ENCODE measurements at regions not wholly inside any gene's neighbourhood (a gene's known extent, or its start where the extent isn't known, plus 50 kb on each side); places are given as distances from the start of the nearest gene placed in this dataset.
"Not testable (repeated sequence)": the region's sequence is repeated elsewhere in the genome, so short reads cannot be mapped to it uniquely, and the experiment has no call there.

DNA sequence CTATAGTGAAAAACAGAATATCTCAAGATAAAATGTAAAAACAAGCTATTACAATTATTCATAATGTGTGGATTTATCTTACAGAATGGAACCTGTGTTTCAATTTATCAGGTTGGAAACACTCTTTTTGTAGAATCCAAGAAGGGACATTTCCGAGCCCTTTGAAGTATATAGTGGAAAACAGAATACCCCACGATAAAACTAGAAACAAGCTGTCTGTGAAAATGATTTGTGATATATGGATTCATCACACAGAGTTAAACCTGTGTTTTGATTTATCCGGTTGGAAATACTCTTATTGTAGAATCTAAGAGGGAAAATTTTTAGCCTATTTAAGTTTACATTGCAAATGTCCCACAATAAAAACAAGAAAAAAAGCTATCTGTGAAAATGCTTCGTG is 388.2 kb downstream of the PRDM9 start:
- Histone ChIP-seq H3K4me3 (ENCODE audit: low read length) (no peak overlapping the region), H3K27me3 (ENCODE audit: insufficient read depth, low read length) (no peaks in the 10 kb centered on the region), H3K36me3 (ENCODE audit: insufficient read depth, low read length) (no peaks in the 10 kb centered on the region), H3K9me3 (ENCODE audit: low read length) (no peaks in the 10 kb centered on the region), H2AFZ (ENCODE audit: low read depth, low read length) (no peak overlapping the region), H3K4me1 (ENCODE audit: insufficient read depth, low read length) (peaks cover under 1% of the 10 kb centered on the region)

DNA sequence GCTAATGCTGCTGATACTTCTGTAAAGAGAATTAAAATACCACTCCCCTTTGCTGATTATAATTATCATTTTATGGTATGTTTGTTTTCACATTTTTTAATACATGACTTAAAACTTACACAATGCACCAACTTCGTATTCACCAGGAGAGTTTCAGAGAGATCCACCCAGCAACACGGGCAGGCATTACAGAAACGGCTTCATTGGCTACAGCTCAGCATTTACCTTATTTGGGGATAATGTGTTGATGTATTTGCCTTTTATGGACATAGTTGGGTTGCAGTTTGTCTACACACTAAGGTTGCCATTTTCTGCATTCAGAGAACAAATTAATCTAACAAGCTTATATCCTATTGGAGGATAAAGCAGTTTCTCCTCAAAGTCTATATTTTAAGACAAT is 423.6 kb downstream of the PRDM9 start:
- Histone ChIP-seq H2AFZ (ENCODE audit: low read depth, low read length) (no peak overlapping the region), H3K4me3 (ENCODE audit: low read length) (no peak overlapping the region), H3K27me3 (ENCODE audit: insufficient read depth, low read length) (no peaks in the 10 kb centered on the region), H3K4me1 (ENCODE audit: insufficient read depth, low read length) (no peaks in the 10 kb centered on the region), H3K9me3 (ENCODE audit: low read length) (no peaks in the 10 kb centered on the region), H3K36me3 (ENCODE audit: insufficient read depth, low read length) (no peaks in the 10 kb centered on the region)

DNA sequence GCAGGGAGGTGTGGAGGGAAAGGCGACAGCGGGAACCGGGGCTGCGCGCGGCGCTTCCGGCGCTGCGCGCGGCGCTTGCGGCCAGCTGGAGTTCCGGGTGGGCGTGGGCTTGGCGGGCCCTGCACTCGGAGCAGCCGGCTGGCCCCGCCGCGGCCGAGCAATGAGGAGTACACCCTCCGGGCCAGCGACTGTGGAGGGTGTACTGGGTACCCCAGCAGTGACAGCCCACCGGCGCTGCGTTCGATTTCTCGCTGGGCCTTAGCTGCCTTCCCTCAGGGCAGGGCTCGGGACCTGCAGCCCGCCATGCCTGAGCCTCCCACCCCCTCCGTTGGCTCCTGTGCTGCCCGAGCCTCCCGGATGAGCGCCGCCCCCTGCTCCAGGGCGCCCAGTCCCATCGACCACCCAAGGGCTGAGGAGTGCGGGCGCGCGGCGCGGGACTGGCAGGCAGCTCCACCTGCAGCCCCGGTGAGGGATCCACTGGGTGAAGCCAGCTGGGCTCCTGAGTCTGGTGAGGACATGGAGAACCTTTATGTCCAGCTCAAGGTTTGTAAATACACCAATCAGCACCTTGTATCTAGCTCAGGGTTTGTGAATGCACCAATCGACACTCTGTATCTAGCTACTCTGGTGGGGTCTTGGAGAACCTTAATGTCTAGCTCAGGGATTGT is 444.0 kb downstream of the PRDM9 start:
- not testable (repeated sequence) for H3K4me3 ChIP-seq (ENCODE audit: low read length); H3K36me3 ChIP-seq (ENCODE audit: insufficient read depth, low read length); H3K9me3 ChIP-seq (ENCODE audit: low read length); H3K27me3 ChIP-seq (ENCODE audit: insufficient read depth, low read length); H2AFZ ChIP-seq (ENCODE audit: low read depth, low read length); H3K4me1 ChIP-seq (ENCODE audit: insufficient read depth, low read length)

DNA sequence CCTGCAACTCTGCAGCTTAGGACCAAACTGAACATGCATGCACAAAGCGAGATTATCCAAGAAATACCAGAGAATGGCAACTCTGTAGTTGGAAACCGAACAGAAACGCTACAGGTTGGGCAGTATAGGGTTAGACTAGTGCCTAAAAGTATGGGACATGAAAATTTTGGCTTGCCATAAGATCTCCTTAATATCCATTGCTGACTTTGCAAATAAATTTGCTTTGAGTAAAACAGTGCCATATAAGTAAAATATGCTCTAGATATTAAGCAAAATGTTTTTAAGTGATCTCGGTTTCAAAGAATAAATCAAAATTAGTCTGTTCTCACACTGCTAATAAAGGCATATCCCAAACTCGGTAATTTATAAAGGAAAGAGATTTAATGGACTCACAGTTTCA is 456.0 kb downstream of the PRDM9 start:
- Histone ChIP-seq H3K36me3 (ENCODE audit: insufficient read depth, low read length) (no peaks in the 10 kb centered on the region), H3K27me3 (ENCODE audit: insufficient read depth, low read length) (no peaks in the 10 kb centered on the region), H2AFZ (ENCODE audit: low read depth, low read length) (no peak overlapping the region), H3K4me1 (ENCODE audit: insufficient read depth, low read length) (no peaks in the 10 kb centered on the region), H3K9me3 (ENCODE audit: low read length) (no peaks in the 10 kb centered on the region), H3K4me3 (ENCODE audit: low read length) (no peak overlapping the region)

DNA sequence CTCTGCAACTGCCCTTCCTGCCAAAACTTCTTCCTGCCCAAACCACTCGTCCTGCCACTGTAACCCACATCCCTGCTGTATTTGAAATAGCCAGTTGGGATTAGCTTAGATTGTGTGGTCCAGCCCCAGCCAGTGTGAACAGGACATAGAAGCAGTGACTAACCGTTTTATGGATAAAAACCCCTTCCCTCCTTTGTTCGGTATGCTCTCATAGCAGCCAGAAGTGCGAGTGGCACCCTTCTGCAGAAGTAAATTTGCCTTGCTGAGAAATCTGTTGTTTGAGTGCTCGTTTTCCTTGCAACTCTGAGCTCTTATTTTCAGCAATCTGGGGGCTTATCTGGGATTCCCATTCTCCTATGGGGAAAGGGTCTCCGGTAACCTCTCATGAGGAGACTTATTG is 470.0 kb downstream of the PRDM9 start:
- H3K27me3 ChIP-seq (ENCODE audit: insufficient read depth, low read length) = no peaks in the 10 kb centered on the region
- H3K9me3 ChIP-seq (ENCODE audit: low read length) = no peaks in the 10 kb centered on the region
- H2AFZ ChIP-seq (ENCODE audit: low read depth, low read length) = no peak overlapping the region
- H3K4me1 ChIP-seq (ENCODE audit: insufficient read depth, low read length) = no peaks in the 10 kb centered on the region
- H3K4me3 ChIP-seq (ENCODE audit: low read length) = no peak overlapping the region
- H3K36me3 ChIP-seq (ENCODE audit: insufficient read depth, low read length) = no peaks in the 10 kb centered on the region

DNA sequence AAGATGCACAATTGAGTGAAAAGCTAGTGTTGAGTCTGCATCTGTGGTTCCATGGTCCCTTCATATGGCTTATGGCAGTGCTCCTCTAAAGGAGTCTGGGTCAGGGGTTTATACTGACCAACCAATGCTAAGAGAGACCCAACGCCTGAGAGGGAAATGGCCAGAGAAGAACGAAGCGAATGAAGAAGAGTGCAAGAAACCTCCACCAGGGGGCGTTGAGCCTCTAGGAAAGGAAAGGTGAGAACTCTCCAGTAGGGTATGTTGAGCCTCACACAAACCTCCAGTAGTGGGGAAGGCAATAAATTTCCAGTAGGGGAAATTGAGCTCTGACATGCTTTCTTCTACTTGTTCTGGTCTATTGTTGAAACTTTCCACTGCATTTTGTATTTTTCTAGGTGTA is 470.6 kb downstream of the PRDM9 start:
- no peak overlapping the region for H2AFZ ChIP-seq (ENCODE audit: low read depth, low read length)
- no peaks in the 10 kb centered on the region for H3K4me1 ChIP-seq (ENCODE audit: insufficient read depth, low read length)
- no peak overlapping the region for H3K4me3 ChIP-seq (ENCODE audit: low read length)
- no peaks in the 10 kb centered on the region for H3K9me3 ChIP-seq (ENCODE audit: low read length)
- H3K27me3 ChIP-seq (ENCODE audit: insufficient read depth, low read length) = no peaks in the 10 kb centered on the region
- H3K36me3 ChIP-seq (ENCODE audit: insufficient read depth, low read length) = no peaks in the 10 kb centered on the region

DNA sequence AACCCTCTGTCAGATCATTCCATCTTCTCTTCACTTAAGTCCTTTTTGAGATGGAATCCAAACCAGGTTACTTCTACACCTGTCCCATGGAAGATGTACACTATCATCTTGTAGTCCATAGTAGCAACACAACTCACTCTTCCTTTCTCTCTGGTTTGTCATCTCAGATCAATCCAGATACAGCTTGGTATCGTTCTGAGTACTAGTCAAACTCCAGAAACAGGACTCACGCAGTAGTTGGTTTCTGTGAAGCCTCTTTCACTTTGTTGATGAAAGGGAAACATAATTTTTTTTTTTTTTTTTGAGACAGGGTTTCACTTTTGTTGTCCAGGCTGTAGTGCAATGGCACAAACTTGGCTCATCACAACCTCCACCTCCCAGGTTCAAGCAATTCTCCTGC is 484.0 kb downstream of the PRDM9 start:
- no peaks in the 10 kb centered on the region for H3K36me3 ChIP-seq (ENCODE audit: insufficient read depth, low read length)
- H3K9me3 ChIP-seq (ENCODE audit: low read length) = no peaks in the 10 kb centered on the region
- no peak overlapping the region for H3K4me3 ChIP-seq (ENCODE audit: low read length)
- no peak overlapping the region for H2AFZ ChIP-seq (ENCODE audit: low read depth, low read length)
- no peaks in the 10 kb centered on the region for H3K4me1 ChIP-seq (ENCODE audit: insufficient read depth, low read length)
- H3K27me3 ChIP-seq (ENCODE audit: insufficient read depth, low read length) = no peaks in the 10 kb centered on the region

DNA sequence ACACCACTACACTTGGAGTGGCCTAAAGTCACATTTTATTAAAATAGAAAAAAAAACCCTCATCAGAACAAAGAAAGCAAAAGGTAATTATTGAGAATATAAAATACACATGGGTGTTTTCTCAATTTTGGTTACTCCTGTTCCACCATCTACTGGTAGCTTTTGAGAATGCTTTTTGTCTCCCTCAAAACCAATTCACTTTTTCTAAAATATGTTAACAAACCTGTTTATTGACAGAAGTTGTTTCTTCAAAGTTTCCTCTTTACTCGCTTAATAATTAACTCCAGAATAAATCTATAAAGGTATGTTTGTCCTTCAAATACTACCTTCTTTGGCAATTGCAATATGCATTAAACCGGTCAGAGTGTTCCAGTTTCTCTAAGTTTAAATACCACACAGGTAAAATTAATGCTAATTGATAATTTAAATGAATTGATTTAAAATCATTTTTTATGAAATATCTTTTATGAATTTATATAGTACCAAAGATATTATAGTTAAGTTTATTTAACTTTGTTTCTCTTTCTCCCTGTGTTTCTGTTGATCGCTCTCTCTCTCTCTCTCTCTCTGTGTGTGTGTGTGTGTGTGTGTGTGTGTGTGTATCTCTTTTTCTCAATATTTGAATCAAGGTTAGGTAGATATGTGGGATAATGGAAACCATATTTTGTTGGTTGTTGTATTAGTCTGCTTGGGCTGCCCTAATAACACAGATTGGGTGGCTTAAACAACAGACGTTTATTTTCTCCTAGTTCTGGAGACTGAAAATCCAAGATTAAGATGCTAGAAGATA is 487.4 kb downstream of the PRDM9 start:
- Histone ChIP-seq H3K27me3 (ENCODE audit: insufficient read depth, low read length) (no peaks in the 10 kb centered on the region), H3K4me3 (ENCODE audit: low read length) (no peak overlapping the region), H2AFZ (ENCODE audit: low read depth, low read length) (no peak overlapping the region), H3K36me3 (ENCODE audit: insufficient read depth, low read length) (no peaks in the 10 kb centered on the region), H3K4me1 (ENCODE audit: insufficient read depth, low read length) (no peaks in the 10 kb centered on the region), H3K9me3 (ENCODE audit: low read length) (no peaks in the 10 kb centered on the region)

DNA sequence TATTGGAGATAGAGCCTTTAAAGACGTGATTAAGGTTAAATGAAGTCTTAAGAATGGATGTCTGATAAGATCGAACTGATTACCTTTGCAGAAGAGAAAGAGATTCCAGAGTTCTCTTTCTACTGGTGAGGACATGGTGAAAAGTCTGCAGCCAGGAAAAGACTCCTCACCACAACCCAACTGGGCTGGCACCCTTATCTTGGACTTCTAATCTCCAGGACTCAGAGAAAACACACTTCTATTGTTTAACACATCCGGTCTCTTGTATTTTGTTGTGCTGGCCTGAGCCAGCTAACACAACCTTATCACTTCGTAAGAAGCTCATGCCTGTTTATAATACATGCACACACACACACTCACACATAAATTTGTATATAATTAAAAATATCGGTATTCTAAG is 489.1 kb downstream of the PRDM9 start:
- no peak overlapping the region for H2AFZ ChIP-seq (ENCODE audit: low read depth, low read length)
- H3K9me3 ChIP-seq (ENCODE audit: low read length) = no peaks in the 10 kb centered on the region
- H3K36me3 ChIP-seq (ENCODE audit: insufficient read depth, low read length) = no peaks in the 10 kb centered on the region
- no peaks in the 10 kb centered on the region for H3K4me1 ChIP-seq (ENCODE audit: insufficient read depth, low read length)
- H3K4me3 ChIP-seq (ENCODE audit: low read length) = no peak overlapping the region
- H3K27me3 ChIP-seq (ENCODE audit: insufficient read depth, low read length) = no peaks in the 10 kb centered on the region

DNA sequence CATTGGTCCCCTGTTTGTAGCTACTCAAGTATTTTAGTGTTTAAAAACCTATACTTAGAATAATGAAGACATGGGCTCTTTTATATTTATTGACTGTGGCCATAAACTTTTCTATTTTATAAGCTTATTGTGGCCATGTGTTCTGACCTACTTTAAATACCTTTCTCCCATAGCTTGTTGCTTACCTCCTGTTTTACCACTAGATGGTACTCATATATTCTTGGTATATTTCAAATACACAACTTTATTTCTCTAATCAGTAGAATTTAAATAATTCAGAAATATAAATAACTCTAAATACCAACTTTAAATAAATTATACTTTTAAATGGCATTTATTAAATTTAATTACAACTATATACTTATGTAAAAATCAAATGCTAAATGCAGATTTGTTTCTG is 498.0 kb downstream of the PRDM9 start:
- H3K4me3 ChIP-seq (ENCODE audit: low read length) = no peak overlapping the region
- no peaks in the 10 kb centered on the region for H3K36me3 ChIP-seq (ENCODE audit: insufficient read depth, low read length)
- no peaks in the 10 kb centered on the region for H3K27me3 ChIP-seq (ENCODE audit: insufficient read depth, low read length)
- H3K9me3 ChIP-seq (ENCODE audit: low read length) = no peaks in the 10 kb centered on the region
- H3K4me1 ChIP-seq (ENCODE audit: insufficient read depth, low read length) = peaks cover 5% of the 10 kb centered on the region
- H2AFZ ChIP-seq (ENCODE audit: low read depth, low read length) = no peak overlapping the region

DNA sequence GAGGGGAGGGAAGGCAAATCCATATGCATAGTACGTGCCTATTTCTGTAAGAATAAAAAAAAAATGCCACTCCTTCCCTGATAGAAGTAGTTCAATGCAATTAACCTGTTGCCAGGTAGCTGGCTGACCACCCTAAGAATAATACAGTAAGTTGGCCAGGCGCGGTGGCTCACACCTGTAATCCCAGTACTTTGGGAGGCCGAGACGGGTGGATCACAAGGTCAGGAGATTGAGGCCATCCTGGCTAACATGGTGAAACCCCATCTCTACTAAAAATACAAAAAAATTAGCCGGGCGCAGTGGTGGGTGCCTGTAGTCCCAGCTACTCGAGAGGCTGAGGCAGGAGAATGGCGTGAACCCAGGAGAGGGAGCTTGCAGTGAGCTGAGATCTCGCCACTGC is 510.3 kb downstream of the PRDM9 start:
- not testable (repeated sequence) for H3K4me3 ChIP-seq (ENCODE audit: low read length); H3K27me3 ChIP-seq (ENCODE audit: insufficient read depth, low read length); H2AFZ ChIP-seq (ENCODE audit: low read depth, low read length); H3K4me1 ChIP-seq (ENCODE audit: insufficient read depth, low read length); H3K9me3 ChIP-seq (ENCODE audit: low read length); H3K36me3 ChIP-seq (ENCODE audit: insufficient read depth, low read length)

DNA sequence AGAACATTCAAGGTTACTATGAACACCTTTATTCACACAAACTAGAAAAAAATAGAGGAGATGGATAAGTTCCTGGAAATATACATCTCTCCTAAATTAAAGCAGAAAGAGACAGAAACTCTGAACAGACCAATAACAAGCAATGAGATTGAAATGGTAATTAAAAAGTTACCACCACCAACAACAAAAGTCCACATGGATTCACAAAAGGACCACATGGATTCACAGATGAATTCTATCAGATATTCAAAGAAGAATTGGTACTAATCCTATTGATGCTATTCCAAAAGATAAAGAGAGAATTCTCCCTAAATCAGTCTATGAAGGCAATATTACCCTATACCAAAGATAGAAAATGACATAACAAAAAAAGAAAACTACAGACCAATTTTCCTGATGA is 518.9 kb downstream of the PRDM9 start:
- H3K9me3 ChIP-seq (ENCODE audit: low read length) = no peaks in the 10 kb centered on the region
- no peak overlapping the region for H2AFZ ChIP-seq (ENCODE audit: low read depth, low read length)
- H3K36me3 ChIP-seq (ENCODE audit: insufficient read depth, low read length) = no peaks in the 10 kb centered on the region
- no peaks in the 10 kb centered on the region for H3K4me1 ChIP-seq (ENCODE audit: insufficient read depth, low read length)
- H3K4me3 ChIP-seq (ENCODE audit: low read length) = no peak overlapping the region
- H3K27me3 ChIP-seq (ENCODE audit: insufficient read depth, low read length) = no peaks in the 10 kb centered on the region

DNA sequence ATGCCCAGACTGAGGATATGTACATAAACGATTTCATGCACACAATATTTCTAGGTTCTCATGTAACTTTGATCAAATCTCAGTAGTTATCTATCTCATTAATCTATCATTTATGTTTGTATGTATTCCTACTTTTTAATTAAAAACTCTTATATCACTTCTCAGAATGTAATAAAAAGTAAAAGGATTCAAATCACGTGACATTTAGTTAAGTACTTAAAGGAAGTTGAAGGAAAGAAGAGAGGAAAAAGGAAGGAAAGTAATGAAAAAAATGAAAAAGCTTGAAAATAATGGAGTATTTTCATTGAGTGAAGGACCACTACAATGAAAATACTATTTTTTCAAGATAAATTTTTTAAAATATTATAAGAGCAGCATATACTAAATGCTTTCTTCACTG is 535.3 kb downstream of the PRDM9 start:
- Histone ChIP-seq H3K4me3 (ENCODE audit: low read length) (no peak overlapping the region), H3K9me3 (ENCODE audit: low read length) (no peaks in the 10 kb centered on the region), H2AFZ (ENCODE audit: low read depth, low read length) (no peak overlapping the region), H3K4me1 (ENCODE audit: insufficient read depth, low read length) (no peaks in the 10 kb centered on the region), H3K36me3 (ENCODE audit: insufficient read depth, low read length) (no peaks in the 10 kb centered on the region), H3K27me3 (ENCODE audit: insufficient read depth, low read length) (no peaks in the 10 kb centered on the region)

DNA sequence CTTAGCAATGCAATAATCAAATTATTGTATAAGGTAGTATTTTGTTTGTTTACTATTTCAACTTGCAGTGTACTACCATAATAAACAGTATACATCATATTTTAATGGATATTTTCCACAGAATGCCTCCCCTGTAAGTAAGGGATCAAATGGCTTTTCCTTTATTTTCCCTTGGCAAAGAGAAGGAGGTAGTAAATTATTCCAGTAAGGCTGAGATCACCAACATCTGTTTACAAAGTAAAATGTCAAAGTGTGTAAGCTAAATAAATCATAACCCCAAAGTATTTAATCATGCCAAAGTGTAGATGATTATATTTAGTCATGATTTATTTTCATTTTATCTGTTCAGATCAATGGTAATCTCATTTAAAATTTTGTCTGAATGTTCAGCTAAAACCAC is 537.6 kb downstream of the PRDM9 start:
- Histone ChIP-seq H3K36me3 (ENCODE audit: insufficient read depth, low read length) (no peaks in the 10 kb centered on the region), H3K4me3 (ENCODE audit: low read length) (no peak overlapping the region), H2AFZ (ENCODE audit: low read depth, low read length) (no peak overlapping the region), H3K27me3 (ENCODE audit: insufficient read depth, low read length) (no peaks in the 10 kb centered on the region), H3K9me3 (ENCODE audit: low read length) (no peaks in the 10 kb centered on the region), H3K4me1 (ENCODE audit: insufficient read depth, low read length) (no peaks in the 10 kb centered on the region)
